Astrocyte (in vitro differentiated cells and primary cell): ENCODE measurements at regions not wholly inside any gene's neighbourhood (a gene's known extent, or its start where the extent isn't known, plus 50 kb on each side); places are given as distances from the start of the nearest gene placed in this dataset.

Experiments used
- CTCF ChIP-seq: IDR thresholded peaks from 2 replicates; pipeline ENCODE4 v1.5.1; 2011; ENCODE audit warnings: low read depth, mild to moderate bottlenecking, inconsistent platforms, low read length, moderate library complexity; ENCODE audit not compliant: insufficient read depth
- EZH2 ChIP-seq: IDR thresholded peaks from 2 replicates; pipeline ENCODE4 v1.6.1; 2012; ENCODE audit warnings: mild to moderate bottlenecking, low read length, inconsistent platforms; ENCODE audit not compliant: insufficient read depth

GRCh38 chr3:177510693-177511216, 313.5 kb upstream of the TBL1XR1 start:
- TF ChIP-seq CTCF (no peak), EZH2 (no peak)
